ENCODE measurements at regions not wholly inside any gene's neighbourhood (a gene's known extent, or its start where the extent isn't known, plus 50 kb on each side); places are given as distances from the start of the nearest gene placed in this dataset.

GRCh38 chr17:45720386-45720785 is 63.7 kb upstream of the CRHR1 start:
- TF ChIP-seq CTCF (IDR thresholded peaks at IDR 0.05) = no peak
- TF ChIP-seq POLR2A (IDR thresholded peaks at IDR 0.05) = no peak

Data from vagina (tissue), 2 donors.